ENCODE measurements at regions not wholly inside any gene's neighbourhood (a gene's known extent, or its start where the extent isn't known, plus 50 kb on each side); places are given as distances from the start of the nearest gene placed in this dataset.

DNA sequence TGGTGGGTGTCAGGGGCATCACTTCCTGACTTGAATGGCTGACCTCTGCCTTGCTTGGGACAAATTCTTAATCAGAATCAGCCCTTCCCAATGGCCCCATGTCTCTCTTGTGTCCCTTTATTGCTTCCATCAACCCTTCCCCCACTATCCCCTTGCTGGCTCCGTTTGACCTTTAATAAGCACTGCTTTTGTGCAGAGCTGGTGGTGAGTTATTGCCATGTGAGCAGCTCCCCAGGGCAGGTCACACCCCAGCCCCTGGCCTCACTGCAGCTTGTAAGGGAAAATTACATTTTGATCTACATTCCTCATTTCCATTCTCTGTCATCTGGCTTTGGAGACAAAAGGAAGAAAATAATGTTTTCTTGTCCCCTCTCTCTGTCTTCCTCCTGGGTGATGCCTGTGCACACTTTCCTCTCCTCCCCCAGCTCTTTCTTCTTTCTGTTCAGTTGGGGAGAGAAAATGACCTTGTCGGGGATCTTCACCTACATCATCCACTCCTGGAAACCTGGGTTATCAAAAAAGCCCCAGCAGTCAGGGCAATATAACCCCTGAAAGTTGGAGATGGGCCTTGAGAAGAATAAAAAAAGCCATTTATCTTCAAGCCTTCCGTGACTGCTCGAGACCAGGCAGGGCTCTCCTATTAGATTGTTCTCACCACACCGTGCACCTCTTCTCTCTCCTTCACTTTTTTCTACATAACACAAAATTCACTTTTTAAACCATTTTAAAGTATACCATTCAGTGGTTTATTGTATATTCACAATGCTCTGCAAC is 100.4 kb upstream of the SRRM4 start:
- H3K4me1 ChIP-seq (ENCODE audit: control insufficient read depth in 4 of 4, insufficient read depth in 4 of 4, low read length in 3 of 4) = no peaks in the 10 kb centered on the region
- no peak for DNase-seq (ENCODE audit: low spot score)
- peaks cover 0 to 3% (median 0%) of the 10 kb centered on the region in 4 donors for H3K27me3 ChIP-seq (ENCODE audit: control insufficient read depth in 4 of 4, insufficient read depth in 4 of 4, low read length in 3 of 4)
- H3K9me3 ChIP-seq (ENCODE audit: control insufficient read depth in 4 of 4, low read length in 3 of 4) = peaks cover 0 to 3% (median 0%) of the 10 kb centered on the region in 4 donors
- TF ChIP-seq HNF4G (IDR thresholded peaks at IDR 0.05) (no peak), YY1 (IDR thresholded peaks at IDR 0.05) (no peak), EGR1 (IDR thresholded peaks at IDR 0.05; ENCODE audit: low read depth in 2 of 2) (no peak), FOXA1 (IDR thresholded peaks at IDR 0.05) (no peak), MAX (IDR thresholded peaks at IDR 0.05) (no peak), RAD21 (IDR thresholded peaks at IDR 0.05) (no peak), SP1 (IDR thresholded peaks at IDR 0.05) (no peak), FOXA2 (IDR thresholded peaks at IDR 0.05) (no peak), RXRA (IDR thresholded peaks at IDR 0.05) (no peak), HNF4A (conservative IDR thresholded peaks at IDR 0.05) (no peak), TAF1 (conservative IDR thresholded peaks at IDR 0.05) (no peak), NR2F2 (IDR thresholded peaks at IDR 0.05) (no peak)
- TF ChIP-seq, protein P1, sequence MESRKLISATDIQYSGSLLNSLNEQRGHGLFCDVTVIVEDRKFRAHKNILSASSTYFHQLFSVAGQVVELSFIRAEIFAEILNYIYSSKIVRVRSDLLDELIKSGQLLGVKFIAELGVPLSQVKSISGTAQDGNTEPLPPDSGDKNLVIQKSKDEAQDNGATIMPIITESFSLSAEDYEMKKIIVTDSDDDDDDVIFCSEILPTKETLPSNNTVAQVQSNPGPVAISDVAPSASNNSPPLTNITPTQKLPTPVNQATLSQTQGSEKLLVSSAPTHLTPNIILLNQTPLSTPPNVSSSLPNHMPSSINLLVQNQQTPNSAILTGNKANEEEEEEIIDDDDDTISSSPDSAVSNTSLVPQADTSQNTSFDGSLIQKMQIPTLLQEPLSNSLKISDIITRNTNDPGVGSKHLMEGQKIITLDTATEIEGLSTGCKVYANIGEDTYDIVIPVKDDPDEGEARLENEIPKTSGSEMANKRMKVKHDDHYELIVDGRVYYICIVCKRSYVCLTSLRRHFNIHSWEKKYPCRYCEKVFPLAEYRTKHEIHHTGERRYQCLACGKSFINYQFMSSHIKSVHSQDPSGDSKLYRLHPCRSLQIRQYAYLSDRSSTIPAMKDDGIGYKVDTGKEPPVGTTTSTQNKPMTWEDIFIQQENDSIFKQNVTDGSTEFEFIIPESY (IDR thresholded peaks at IDR 0.05) = no peak
- TF ChIP-seq, protein P2, sequence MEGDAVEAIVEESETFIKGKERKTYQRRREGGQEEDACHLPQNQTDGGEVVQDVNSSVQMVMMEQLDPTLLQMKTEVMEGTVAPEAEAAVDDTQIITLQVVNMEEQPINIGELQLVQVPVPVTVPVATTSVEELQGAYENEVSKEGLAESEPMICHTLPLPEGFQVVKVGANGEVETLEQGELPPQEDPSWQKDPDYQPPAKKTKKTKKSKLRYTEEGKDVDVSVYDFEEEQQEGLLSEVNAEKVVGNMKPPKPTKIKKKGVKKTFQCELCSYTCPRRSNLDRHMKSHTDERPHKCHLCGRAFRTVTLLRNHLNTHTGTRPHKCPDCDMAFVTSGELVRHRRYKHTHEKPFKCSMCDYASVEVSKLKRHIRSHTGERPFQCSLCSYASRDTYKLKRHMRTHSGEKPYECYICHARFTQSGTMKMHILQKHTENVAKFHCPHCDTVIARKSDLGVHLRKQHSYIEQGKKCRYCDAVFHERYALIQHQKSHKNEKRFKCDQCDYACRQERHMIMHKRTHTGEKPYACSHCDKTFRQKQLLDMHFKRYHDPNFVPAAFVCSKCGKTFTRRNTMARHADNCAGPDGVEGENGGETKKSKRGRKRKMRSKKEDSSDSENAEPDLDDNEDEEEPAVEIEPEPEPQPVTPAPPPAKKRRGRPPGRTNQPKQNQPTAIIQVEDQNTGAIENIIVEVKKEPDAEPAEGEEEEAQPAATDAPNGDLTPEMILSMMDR (IDR thresholded peaks at IDR 0.05; ENCODE audit: low read depth, low read length, missing input control) = no peak
- no peak overlapping the region for H3K9ac ChIP-seq (ENCODE audit: low read depth in 1 of 2, low read length in 2 of 2)
- H3K4me3 ChIP-seq (ENCODE audit: low read depth in 1 of 3, low read length in 3 of 3) = no peak overlapping the region
- no peaks in the 10 kb centered on the region for H3K36me3 ChIP-seq (ENCODE audit: control insufficient read depth in 4 of 4, insufficient read depth in 3 of 4, low read depth in 1 of 4, low read length in 3 of 4)
- 50% methylated on average over 5 of the region's 5 CpGs for WGBS
- no peak overlapping the region for H3K27ac ChIP-seq (ENCODE audit: low read depth in 1 of 2, low read length in 2 of 2)

DNA sequence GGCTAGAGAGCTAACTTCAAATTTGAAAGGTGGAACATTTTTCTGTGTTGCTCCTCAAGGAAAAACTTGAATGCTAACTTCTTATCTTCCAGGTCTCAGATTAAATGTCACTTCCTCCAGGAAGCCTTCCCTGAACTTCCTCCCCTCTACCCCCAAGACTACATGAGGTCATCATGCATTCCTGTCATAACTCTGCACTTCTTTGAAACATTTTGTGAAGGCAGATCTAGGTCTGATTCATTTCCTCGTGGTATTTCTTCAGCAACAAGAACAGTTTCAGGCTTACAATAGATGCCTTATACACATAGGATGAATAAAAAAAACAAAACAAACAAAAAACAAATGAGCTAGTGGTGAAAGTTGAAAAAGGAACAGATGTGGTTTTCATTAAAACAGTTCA is 97.1 kb upstream of the SRRM4 start:
- Histone ChIP-seq H3K4me1 (ENCODE audit: control insufficient read depth in 4 of 4, insufficient read depth in 4 of 4, low read length in 3 of 4) (no peaks in the 10 kb centered on the region), H3K9me3 (ENCODE audit: control insufficient read depth in 4 of 4, low read length in 3 of 4) (peaks cover 0 to 3% (median 0%) of the 10 kb centered on the region in 4 donors), H3K27ac (ENCODE audit: low read depth in 1 of 2, low read length in 2 of 2) (no peak overlapping the region), H3K27me3 (ENCODE audit: control insufficient read depth in 4 of 4, insufficient read depth in 4 of 4, low read length in 3 of 4) (peaks cover 0 to 3% (median 0%) of the 10 kb centered on the region in 4 donors), H3K9ac (ENCODE audit: low read depth in 1 of 2, low read length in 2 of 2) (no peak overlapping the region), H3K36me3 (ENCODE audit: control insufficient read depth in 4 of 4, insufficient read depth in 3 of 4, low read depth in 1 of 4, low read length in 3 of 4) (no peaks in the 10 kb centered on the region), H3K4me3 (ENCODE audit: low read depth in 1 of 3, low read length in 3 of 3) (no peak overlapping the region)
- TF ChIP-seq, protein P3, sequence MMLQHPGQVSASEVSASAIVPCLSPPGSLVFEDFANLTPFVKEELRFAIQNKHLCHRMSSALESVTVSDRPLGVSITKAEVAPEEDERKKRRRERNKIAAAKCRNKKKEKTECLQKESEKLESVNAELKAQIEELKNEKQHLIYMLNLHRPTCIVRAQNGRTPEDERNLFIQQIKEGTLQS (IDR thresholded peaks at IDR 0.05) = no peak
- no peak for TF ChIP-seq TAF1 (conservative IDR thresholded peaks at IDR 0.05)
- no peak for TF ChIP-seq EGR1 (IDR thresholded peaks at IDR 0.05; ENCODE audit: low read depth in 2 of 2)
- no peak for TF ChIP-seq HNF4G (IDR thresholded peaks at IDR 0.05)
- TF ChIP-seq SP1 (IDR thresholded peaks at IDR 0.05) = no peak
- TF ChIP-seq, protein P1 (IDR thresholded peaks at IDR 0.05) = no peak
- DNase-seq (ENCODE audit: low spot score) = no peak
- 44% methylated on average over 1 of the region's 1 CpG for WGBS
